H1 (cell line): ENCODE measurements at regions not wholly inside any gene's neighbourhood (a gene's known extent, or its start where the extent isn't known, plus 50 kb on each side); places are given as distances from the start of the nearest gene placed in this dataset.

Source experiments
- CHD1 ChIP-seq: IDR thresholded peaks from 2 replicates; pipeline ENCODE4 v1.6.1; 2012; ENCODE audit warnings: low read depth, low read length, improper control_type of control experiment
- CTBP2 ChIP-seq: IDR thresholded peaks from 2 replicates; pipeline ENCODE4 v1.7.0; 2011; ENCODE audit warnings: borderline replicate concordance, mild to moderate bottlenecking, moderate library complexity, mixed read lengths, low read length; ENCODE audit not compliant: insufficient read depth, insufficient read length
- FOSL1 ChIP-seq: IDR thresholded peaks from 2 replicates; pipeline ENCODE4 v1.6.1; 2011; ENCODE audit warnings: mild to moderate bottlenecking, low read depth, low read length, moderate library complexity; ENCODE audit not compliant: insufficient read depth
- HDAC2 ChIP-seq, 2 experiments: fragments of 300-600 bp in 1 of 2; sonication (generic) in 1 of 2; IDR thresholded peaks; 2 replicates each; pipeline ENCODE4 v1.6.1; 2011 to 2012; ENCODE audit warnings: low read depth in 2 of 2, low read length in 2 of 2, mild to moderate bottlenecking in 2 of 2, moderate library complexity in 2 of 2, borderline replicate concordance in 1 of 2, inconsistent platforms in 1 of 2
- NRF1 ChIP-seq: IDR thresholded peaks from 2 replicates; pipeline ENCODE4 v1.6.1; 2011; ENCODE audit warnings: mild to moderate bottlenecking, low read depth, low read length, improper control_type of control experiment
- SIX5 ChIP-seq: IDR thresholded peaks from 2 replicates; pipeline ENCODE4 v1.6.1; 2011; ENCODE audit warnings: mild to moderate bottlenecking, low read depth, low read length
- SRF ChIP-seq: IDR thresholded peaks from 2 replicates; pipeline ENCODE4 v1.6.1; 2011; ENCODE audit warnings: mild to moderate bottlenecking, low read depth, low read length, moderate library complexity
- SUZ12 ChIP-seq: fragments of 200-600 bp; sonication (generic); IDR thresholded peaks from 2 replicates; pipeline ENCODE4 v1.6.1; 2012; ENCODE audit warnings: mild to moderate bottlenecking, inconsistent platforms, low read length, moderate library complexity, mixed read lengths
- TF ChIP-seq, protein P1 (sequence below), 3 experiments: IDR thresholded peaks; 1 replicate in 2 of 3; 2 replicates in 1 of 3; pipeline versions ENCODE4 v1.5.1 to v1.6.1; 2011; ENCODE audit warnings: low read length in 3 of 3, mild to moderate bottlenecking in 3 of 3, inconsistent platforms in 2 of 3, low read depth in 1 of 3, moderate library complexity in 1 of 3; ENCODE audit not compliant: insufficient read depth in 1 of 3; ENCODE audit errors: control extremely low read depth in 1 of 3
- TF ChIP-seq, protein P2 (sequence below): IDR thresholded peaks from 2 replicates; pipeline ENCODE4 v1.6.1; 2011; ENCODE audit warnings: low read depth, mild to moderate bottlenecking, low read length; ENCODE audit not compliant: insufficient read depth

DNA sequence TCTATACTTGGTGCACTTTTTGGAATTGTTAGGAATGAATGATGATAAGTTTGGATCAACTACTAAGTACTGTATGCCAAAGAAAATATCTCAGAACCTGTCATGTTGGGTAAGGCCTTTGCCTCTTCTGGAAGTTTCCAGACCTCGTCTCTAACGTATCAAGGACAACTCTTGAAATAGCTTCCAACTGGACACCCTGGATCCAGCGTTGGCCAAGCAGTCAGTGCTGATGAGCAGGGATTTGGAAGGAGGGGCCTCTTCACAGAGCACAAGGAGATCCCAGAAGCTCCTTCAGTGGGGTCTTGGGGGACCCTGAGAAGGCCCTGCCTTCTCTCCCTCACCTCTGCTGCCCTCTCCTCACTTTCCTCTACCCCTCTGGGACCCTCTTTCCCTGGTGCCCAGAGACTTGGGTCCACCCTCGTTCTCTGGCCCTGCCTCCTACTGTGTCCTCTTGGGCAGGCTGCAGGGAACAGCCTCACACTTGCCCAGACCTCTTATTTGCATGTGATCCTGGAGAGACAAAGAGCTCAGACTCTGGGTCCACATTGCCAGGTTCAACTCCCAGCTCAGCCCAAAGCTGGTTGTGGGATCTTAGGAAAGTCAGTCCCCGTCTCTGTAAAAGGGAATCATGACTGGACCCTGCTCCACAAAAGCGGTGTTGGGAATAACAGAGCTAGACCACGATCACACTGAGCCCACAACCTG, 145.8 kb downstream of the COL6A3 start (continued):
- TF ChIP-seq, protein P1, sequence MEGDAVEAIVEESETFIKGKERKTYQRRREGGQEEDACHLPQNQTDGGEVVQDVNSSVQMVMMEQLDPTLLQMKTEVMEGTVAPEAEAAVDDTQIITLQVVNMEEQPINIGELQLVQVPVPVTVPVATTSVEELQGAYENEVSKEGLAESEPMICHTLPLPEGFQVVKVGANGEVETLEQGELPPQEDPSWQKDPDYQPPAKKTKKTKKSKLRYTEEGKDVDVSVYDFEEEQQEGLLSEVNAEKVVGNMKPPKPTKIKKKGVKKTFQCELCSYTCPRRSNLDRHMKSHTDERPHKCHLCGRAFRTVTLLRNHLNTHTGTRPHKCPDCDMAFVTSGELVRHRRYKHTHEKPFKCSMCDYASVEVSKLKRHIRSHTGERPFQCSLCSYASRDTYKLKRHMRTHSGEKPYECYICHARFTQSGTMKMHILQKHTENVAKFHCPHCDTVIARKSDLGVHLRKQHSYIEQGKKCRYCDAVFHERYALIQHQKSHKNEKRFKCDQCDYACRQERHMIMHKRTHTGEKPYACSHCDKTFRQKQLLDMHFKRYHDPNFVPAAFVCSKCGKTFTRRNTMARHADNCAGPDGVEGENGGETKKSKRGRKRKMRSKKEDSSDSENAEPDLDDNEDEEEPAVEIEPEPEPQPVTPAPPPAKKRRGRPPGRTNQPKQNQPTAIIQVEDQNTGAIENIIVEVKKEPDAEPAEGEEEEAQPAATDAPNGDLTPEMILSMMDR (IDR thresholded peaks at IDR 0.05; ENCODE audit: control extremely low read depth in 1 of 3, insufficient read depth in 1 of 3, low read depth in 1 of 3, low read length in 3 of 3), result no peak
- TF ChIP-seq HDAC2 (IDR thresholded peaks at IDR 0.05; ENCODE audit: borderline replicate concordance in 1 of 2, low read depth in 2 of 2, low read length in 2 of 2) (no peak), FOSL1 (no peak), SRF (no peak), SIX5 (no peak), CHD1 (no peak), CTBP2 (no peak), SUZ12 (no peak), NRF1 (no peak)
- TF ChIP-seq, protein P2, sequence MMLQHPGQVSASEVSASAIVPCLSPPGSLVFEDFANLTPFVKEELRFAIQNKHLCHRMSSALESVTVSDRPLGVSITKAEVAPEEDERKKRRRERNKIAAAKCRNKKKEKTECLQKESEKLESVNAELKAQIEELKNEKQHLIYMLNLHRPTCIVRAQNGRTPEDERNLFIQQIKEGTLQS, result no peak
- TF ChIP-seq, all 59 proteins: peak for 0
